Natural killer cell (primary cell): ENCODE measurements at regions not wholly inside any gene's neighbourhood (a gene's known extent, or its start where the extent isn't known, plus 50 kb on each side); places are given as distances from the start of the nearest gene placed in this dataset.

Experiments
- ATAC-seq, 3 donors: fragments of 150-1000 bp in 2 of 3; fragments of 200-7000 bp in 1 of 3; cut with Tn5 transposase; 1 replicate in 1 of 3; 2 replicates in 2 of 3; pipeline ENCODE4 v1.10.0; 2021; ENCODE audit warnings: mild to moderate bottlenecking in 2 of 3, moderate library complexity in 2 of 3
- DNase-seq, 2 donors: peaks; one replicate each; pipeline versions ENCODE4 v3.0.0 to v3.0.0-alpha.2; 2013 to 2021; ENCODE audit warnings: mixed read lengths in 1 of 2
- H3K27ac ChIP-seq: one replicate; pipeline ENCODE4 v1.5.1; 2013; ENCODE audit warnings: mild to moderate bottlenecking, low read length
- H3K27me3 ChIP-seq: one replicate; pipeline ENCODE4 v1.6.1; 2013; ENCODE audit warnings: low read length; ENCODE audit not compliant: control insufficient read depth, insufficient read depth
- H3K36me3 ChIP-seq: one replicate; pipeline ENCODE4 v1.6.1; 2013; ENCODE audit warnings: low read length; ENCODE audit not compliant: control insufficient read depth, insufficient read depth
- H3K4me1 ChIP-seq: one replicate; pipeline ENCODE4 v1.6.1; 2013; ENCODE audit warnings: low read length; ENCODE audit not compliant: control insufficient read depth, insufficient read depth
- H3K4me3 ChIP-seq: one replicate; pipeline ENCODE4 v1.5.1; 2013; ENCODE audit warnings: low read length
- H3K9me3 ChIP-seq: one replicate; pipeline ENCODE4 v1.6.1; 2013; ENCODE audit warnings: low read length; ENCODE audit not compliant: control insufficient read depth, insufficient read depth
- H3K27ac Mint-ChIP-seq, 2 donors: one replicate each; pipeline ENCODE4 v1.8.0; 2022; ENCODE audit warnings: mild to moderate bottlenecking in 2 of 2, mixed read lengths in 2 of 2, moderate library complexity in 1 of 2
- H3K27me3 Mint-ChIP-seq, 2 donors: one replicate each; pipeline ENCODE4 v1.8.0; 2022; ENCODE audit warnings: low read depth in 2 of 2, mixed read lengths in 2 of 2
- H3K36me3 Mint-ChIP-seq: one replicate; pipeline ENCODE4 v1.8.0; 2022; ENCODE audit warnings: mixed read lengths
- H3K4me1 Mint-ChIP-seq, 2 donors: one replicate each; pipeline ENCODE4 v1.8.0; 2022; ENCODE audit warnings: mixed read lengths in 2 of 2
- H3K4me3 Mint-ChIP-seq: one replicate; pipeline ENCODE4 v1.8.0; 2022; ENCODE audit warnings: mild to moderate bottlenecking, moderate library complexity, mixed read lengths
- H3K9me3 Mint-ChIP-seq, 2 donors: one replicate each; pipeline ENCODE4 v1.8.0; 2022; ENCODE audit warnings: mixed read lengths in 2 of 2
- CTCF ChIP-seq: fragments of 200-600 bp; IDR thresholded peaks from one replicate; pipeline ENCODE4 v1.8.0; 2022; ENCODE audit warnings: antibody characterized with exemption
- WGBS: methylation state at CpG from one replicate; pipeline ENCODE4 v1.1.7; 2013; ENCODE audit warnings: missing lambda C conversion rate; ENCODE audit not compliant: insufficient coverage; 5-methylcytosine and 5-hydroxymethylcytosine counted together
- intact Hi-C: fragments of 100-400 bp; cut with micrococcal nuclease; formaldehyde crosslinking; loops from one replicate; pipeline ENCODE4 v1.14.2; 2022

GRCh38 chr18:78208461-78208860, 771.2 kb upstream of the SALL3 start:
- no peaks in the 10 kb centered on the region for H3K4me1 ChIP-seq
- peaks cover 2% of the 10 kb centered on the region for H3K9me3 ChIP-seq
- Mint-ChIP-seq H3K4me3 (no peak overlapping the region), H3K9me3 (no peaks in the 10 kb centered on the region), H3K36me3 (no peaks in the 10 kb centered on the region), H3K4me1 (no peaks in the 10 kb centered on the region), H3K27ac (no peak overlapping the region), H3K27me3 (peaks cover 0 to 4% of the 10 kb centered on the region in 2 donors)
- 100% methylated on average over 1 of the region's 2 CpGs for WGBS
- H3K27ac ChIP-seq, result no peak overlapping the region
- intact Hi-C loops, result no loop called here
- TF ChIP-seq CTCF, result no peak
- ATAC-seq (no peak), DNase-seq (no peak)
- no peaks in the 10 kb centered on the region for H3K27me3 ChIP-seq
- H3K36me3 ChIP-seq, result no peaks in the 10 kb centered on the region
- no peak overlapping the region for H3K4me3 ChIP-seq

- Mint-ChIP-seq H3K4me1 (no peaks in the 10 kb centered on the region), H3K27ac (no peak overlapping the region), H3K9me3 (peaks cover 0 to 3% of the 10 kb centered on the region in 2 donors), H3K36me3 (no peaks in the 10 kb centered on the region), H3K4me3 (no peak overlapping the region), H3K27me3 (no peaks in the 10 kb centered on the region)
- no peaks in the 10 kb centered on the region for H3K4me1 ChIP-seq
- H3K27ac ChIP-seq, result no peak overlapping the region
- H3K9me3 ChIP-seq, result peaks cover 3% of the 10 kb centered on the region
- 91% methylated on average over 15 of the region's 15 CpGs for WGBS
- no peak overlapping the region for H3K4me3 ChIP-seq
- intact Hi-C loops, result no loop called here
- TF ChIP-seq CTCF, result no peak
- ATAC-seq, result no peak
- no peaks in the 10 kb centered on the region for H3K27me3 ChIP-seq
- H3K36me3 ChIP-seq, result no peaks in the 10 kb centered on the region
- DNase-seq, result no peak
Observed at GRCh38 chr18:78213361-78213994, 766.1 kb upstream of the SALL3 start.

- intact Hi-C loops, result no loop called here
- Mint-ChIP-seq H3K4me1 (no peaks in the 10 kb centered on the region), H3K4me3 (no peak overlapping the region)
Observed at GRCh38 chr18:78221496-78221895, 758.1 kb upstream of the SALL3 start.

More at GRCh38 chr18:78221496-78221895, 758.1 kb upstream of the SALL3 start:
- no peaks in the 10 kb centered on the region for H3K4me1 ChIP-seq
- H3K36me3 ChIP-seq, result no peaks in the 10 kb centered on the region
- no peaks in the 10 kb centered on the region for H3K27me3 ChIP-seq
- no peak overlapping the region for H3K4me3 ChIP-seq
- no peak overlapping the region for H3K27ac ChIP-seq
- Mint-ChIP-seq H3K36me3 (no peaks in the 10 kb centered on the region), H3K27ac (no peak overlapping the region), H3K27me3 (peaks cover 0 to 4% of the 10 kb centered on the region in 2 donors), H3K9me3 (no peaks in the 10 kb centered on the region)
- TF ChIP-seq CTCF, result no peak
- no peak for ATAC-seq
- no peak for DNase-seq
- 19% methylated on average over 10 of the region's 10 CpGs for WGBS
- H3K9me3 ChIP-seq, result no peaks in the 10 kb centered on the region
